HCT116 (cell line): ENCODE measurements at regions not wholly inside any gene's neighbourhood (a gene's known extent, or its start where the extent isn't known, plus 50 kb on each side); places are given as distances from the start of the nearest gene placed in this dataset.

Experiments used
- ATAC-seq: fragments of 200-7000 bp; cut with Tn5 transposase; 2 replicates; pipeline ENCODE4 v1.9.1; 2020; ENCODE audit warnings: mild to moderate bottlenecking, moderate library complexity
- BruUV-seq: library from RNA; stranded (reverse); fragments of 400-500 nt; replicated peaks from 2 replicates; lab custom pipeline; 2021; lab: Mats Ljungman, UMichigan
- CTCF ChIA-PET: fragments of 300-600 bp; sonication (Branson Sonifier 250); formaldehyde crosslinking; loops from one replicate; lab custom pipeline; 2021; ENCODE audit warnings: antibody characterized with exemption; lab: Charles Lee
- POLR2A ChIA-PET: fragments of 300-600, 350-600 bp; sonication (Branson Sonifier 250); formaldehyde crosslinking; loops from one replicate; lab custom pipeline; 2021; ENCODE audit warnings: antibody characterized with exemption; lab: Charles Lee
- RAD21 ChIA-PET, 2 experiments: fragments of 300-600 bp; sonication (Branson Sonifier 250); formaldehyde crosslinking; loops; one replicate each; lab custom pipeline; 2023; ENCODE audit warnings: low total read pairs in 2 of 2; ENCODE audit not compliant: uncharacterized antibody in 2 of 2, unreplicated experiment in 2 of 2, low non-redundant PET in 1 of 2; lab: Charles Lee
- DNase-seq: peaks from one replicate; pipeline ENCODE4 v3.0.0-alpha.2; 2010; ENCODE audit warnings: low read depth, low spot score
- H2AFZ ChIP-seq: fragments of 200-600 bp; shearing (Covaris generic), sonication (generic); 2 replicates; pipeline ENCODE4 v1.6.1; 2017; ENCODE audit warnings: low read depth, mixed run types, mixed read lengths, antibody characterized with exemption, low read length; ENCODE audit not compliant: poor library complexity, severe bottlenecking
- H3K27ac ChIP-seq: 2 replicates; pipeline ENCODE4 v1.5.1; 2012; ENCODE audit warnings: low read depth, low read length
- H3K27me3 ChIP-seq: fragments of 200-600 bp; sonication (generic); 2 replicates; pipeline ENCODE4 v1.6.1; 2016; ENCODE audit warnings: mixed run types, low read length, mixed read lengths; ENCODE audit not compliant: insufficient read depth
- H3K36me3 ChIP-seq, 2 experiments: fragments of 200-500 bp in 1 of 2; fragments of 200-600 bp in 1 of 2; sonication (Bioruptor generic) in 1 of 2; sonication (generic) in 1 of 2; 2 replicates each; pipeline versions ENCODE4 v1.5.1 to v1.6.1; 2014 to 2016; ENCODE audit warnings: low read length in 2 of 2, inconsistent platforms in 1 of 2, mixed read lengths in 1 of 2, mixed run types in 1 of 2; ENCODE audit not compliant: insufficient read depth in 2 of 2, control insufficient read depth in 1 of 2
- H3K4me1 ChIP-seq, 2 experiments: fragments of 200-600 bp in 1 of 2; sonication (generic) in 1 of 2; 2 replicates each; pipeline versions ENCODE4 v1.5.1 to v1.6.1; 2012 to 2017; ENCODE audit warnings: low read length in 2 of 2, inconsistent platforms in 1 of 2, mild to moderate bottlenecking in 1 of 2, mixed read lengths in 1 of 2, mixed run types in 1 of 2, moderate library complexity in 1 of 2; ENCODE audit not compliant: insufficient read depth in 2 of 2, control insufficient read depth in 1 of 2
- H3K4me2 ChIP-seq: fragments of 200-600 bp; sonication (generic); 2 replicates; pipeline ENCODE4 v1.6.1; 2017; ENCODE audit warnings: mixed run types, low read length, mixed read lengths
- H3K4me3 ChIP-seq, 2 experiments: fragments of 200-600 bp in 1 of 2; sonication (generic) in 1 of 2; replicated peaks in 1 of 2; 2 replicates each; pipeline ENCODE4 v1.5.1; 2011 to 2016; ENCODE audit warnings: low read length in 2 of 2, control low read depth in 1 of 2, low read depth in 1 of 2, mild to moderate bottlenecking in 1 of 2, mixed read lengths in 1 of 2, mixed run types in 1 of 2
- H3K79me2 ChIP-seq: fragments of 200-600 bp; sonication (generic); 2 replicates; pipeline ENCODE4 v1.6.1; 2017; ENCODE audit warnings: mild to moderate bottlenecking, mixed run types, low read length, moderate library complexity, mixed read lengths; ENCODE audit not compliant: insufficient read depth
- H3K9ac ChIP-seq: fragments of 200-600 bp; sonication (generic); 2 replicates; pipeline ENCODE4 v1.6.1; 2016; ENCODE audit warnings: low read length, mixed read lengths
- H3K9me2 ChIP-seq: fragments of 200-600 bp; sonication (generic), shearing (Covaris generic); 2 replicates; pipeline ENCODE4 v1.6.1; 2017; ENCODE audit warnings: mixed run types, mild to moderate bottlenecking, moderate library complexity; ENCODE audit not compliant: insufficient read depth
- H3K9me3 ChIP-seq, 2 experiments: fragments of 200-500 bp in 1 of 2; fragments of 200-600 bp in 1 of 2; sonication (Bioruptor generic) in 1 of 2; sonication (generic) in 1 of 2; 2 replicates each; pipeline ENCODE4 v1.6.1; 2014 to 2017; ENCODE audit warnings: low read length in 2 of 2, mixed read lengths in 2 of 2, inconsistent platforms in 1 of 2, low read depth in 1 of 2, mild to moderate bottlenecking in 1 of 2, mixed run types in 1 of 2, moderate library complexity in 1 of 2; ENCODE audit not compliant: control insufficient read depth in 1 of 2, insufficient read depth in 1 of 2
- H4K20me1 ChIP-seq: fragments of 200-600 bp; sonication (generic), shearing (Covaris generic); 2 replicates; pipeline ENCODE4 v1.6.1; 2017; ENCODE audit warnings: mixed run types, mild to moderate bottlenecking, moderate library complexity; ENCODE audit not compliant: insufficient read depth
- ATF3 ChIP-seq: IDR thresholded peaks from 2 replicates; pipeline ENCODE4 v1.6.1; 2012
- CBX3 ChIP-seq: IDR thresholded peaks from 2 replicates; pipeline ENCODE4 v1.6.1; 2012; ENCODE audit warnings: low read depth
- CEBPB ChIP-seq: IDR thresholded peaks from 2 replicates; pipeline ENCODE4 v1.6.1; 2012; ENCODE audit warnings: low read depth
- EGR1 ChIP-seq: IDR thresholded peaks from 2 replicates; pipeline ENCODE4 v1.6.1; 2012; ENCODE audit warnings: low read depth
- ELF1 ChIP-seq: IDR thresholded peaks from 2 replicates; pipeline ENCODE4 v1.6.1; 2012; ENCODE audit warnings: low read depth, borderline replicate concordance
- EZH2 ChIP-seq: fragments of 200-600 bp; sonication (generic); IDR thresholded peaks from 2 replicates; pipeline ENCODE4 v1.6.1; 2017; ENCODE audit warnings: antibody characterized with exemption, mixed run types
- FOSL1 ChIP-seq: IDR thresholded peaks from 2 replicates; pipeline ENCODE4 v1.6.1; 2012; ENCODE audit warnings: low read depth
- MAX ChIP-seq: IDR thresholded peaks from 2 replicates; pipeline ENCODE4 v1.6.1; 2012
- POLR2A ChIP-seq: IDR thresholded peaks from 2 replicates; pipeline ENCODE4 v1.7.0; 2011; ENCODE audit warnings: borderline replicate concordance; ENCODE audit not compliant: insufficient read depth, insufficient read length; ENCODE audit errors: extremely low read depth
- POLR2AphosphoS5 ChIP-seq: IDR thresholded peaks from 2 replicates; pipeline ENCODE4 v1.6.1; 2011; ENCODE audit warnings: mild to moderate bottlenecking, low read depth, low read length, moderate library complexity
- RAD21 ChIP-seq: IDR thresholded peaks from 2 replicates; pipeline ENCODE4 v1.6.1; 2012; ENCODE audit warnings: low read depth, mild to moderate bottlenecking
- REST ChIP-seq: IDR thresholded peaks from 2 replicates; pipeline ENCODE4 v1.6.1; 2012; ENCODE audit warnings: low read depth
- SP1 ChIP-seq: IDR thresholded peaks from 2 replicates; pipeline ENCODE4 v1.6.1; 2012; ENCODE audit warnings: low read depth
- SRF ChIP-seq: IDR thresholded peaks from 2 replicates; pipeline ENCODE4 v1.6.1; 2012; ENCODE audit warnings: low read depth
- TCF7L2 ChIP-seq: IDR thresholded peaks from 2 replicates; pipeline ENCODE4 v1.7.0; 2011; ENCODE audit warnings: borderline replicate concordance, inconsistent platforms; ENCODE audit not compliant: insufficient read depth, insufficient read length; ENCODE audit errors: extremely low read depth
- YY1 ChIP-seq: IDR thresholded peaks from 2 replicates; pipeline ENCODE4 v1.6.1; 2011; ENCODE audit warnings: low read length, low read depth, moderate library complexity, mild to moderate bottlenecking; ENCODE audit not compliant: insufficient replicate concordance; ENCODE audit errors: extremely low read depth
- ZFX ChIP-seq: fragments of 450-650 bp; IDR thresholded peaks from 2 replicates; pipeline ENCODE4 v1.6.1; 2017
- intact Hi-C: fragments of 100-400 bp; cut with micrococcal nuclease; formaldehyde crosslinking; loops from 2 replicates; pipeline ENCODE4 v1.10.0; 2022

- no peak overlapping the region for H3K27ac ChIP-seq
- no peak overlapping the region for H3K4me2 ChIP-seq
- no peaks in the 10 kb centered on the region for H3K27me3 ChIP-seq
- no peak overlapping the region for H2AFZ ChIP-seq
- no peaks in the 10 kb centered on the region for H3K36me3 ChIP-seq
- H3K9me3 ChIP-seq: peaks cover 7 to 26% of the 10 kb centered on the region in 2 experiments; a peak in 2 of 4 replicates
- POLR2A ChIA-PET: no interaction called here
- no TSS peak for BruUV-seq
- CTCF ChIA-PET: no interaction called here
- DNase-seq (no peak), ATAC-seq (no peak)
- no peaks in the 10 kb centered on the region for H4K20me1 ChIP-seq
- no peak for TF ChIP-seq ATF3
- no peak for TF ChIP-seq ELF1
- TF ChIP-seq SP1: no peak
- TF ChIP-seq MAX: no peak
- TF ChIP-seq SRF: no peak
- RAD21 ChIA-PET: no interaction called here
- no peak overlapping the region for H3K9ac ChIP-seq
- H3K4me1 ChIP-seq: no peaks in the 10 kb centered on the region
- no peak overlapping the region for H3K4me3 ChIP-seq
- H3K9me2 ChIP-seq: no peaks in the 10 kb centered on the region
- intact Hi-C loops: no loop called here
- no peaks in the 10 kb centered on the region for H3K79me2 ChIP-seq
These were observed 1093.4 kb downstream of the ADGRL3 start for GRCh38 chr4:62293551-62293950.

GRCh38 chr4:62292911-62293310 is 1092.8 kb downstream of the ADGRL3 start:
- RAD21 ChIA-PET: no interaction called here
- ATAC-seq (no peak), DNase-seq (no peak)
- Histone ChIP-seq H3K9me2 (no peaks in the 10 kb centered on the region), H3K79me2 (no peaks in the 10 kb centered on the region), H4K20me1 (no peaks in the 10 kb centered on the region), H2AFZ (no peak overlapping the region), H3K4me3 (no peak overlapping the region), H3K9ac (no peak overlapping the region), H3K9me3 (peaks cover 7 to 26% of the 10 kb centered on the region in 2 experiments; a peak in 2 of 4 replicates), H3K36me3 (no peaks in the 10 kb centered on the region), H3K4me2 (no peak overlapping the region), H3K4me1 (no peaks in the 10 kb centered on the region), H3K27ac (no peak overlapping the region), H3K27me3 (no peaks in the 10 kb centered on the region)
- CTCF ChIA-PET: no interaction called here
- POLR2A ChIA-PET: no interaction called here
- intact Hi-C loops: no loop called here
- BruUV-seq: no TSS peak
- no peak for TF ChIP-seq RAD21
- no peak for TF ChIP-seq EZH2
- TF ChIP-seq REST: no peak
- TF ChIP-seq SRF: no peak
- no peak for TF ChIP-seq EGR1
- no peak for TF ChIP-seq CEBPB
- TF ChIP-seq CBX3: no peak
- TF ChIP-seq YY1: no peak
- no peak for TF ChIP-seq SP1
- no peak for TF ChIP-seq ATF3
- TF ChIP-seq POLR2A: no peak
- no peak for TF ChIP-seq FOSL1
- no peak for TF ChIP-seq POLR2AphosphoS5
- TF ChIP-seq ZFX: no peak
- no peak for TF ChIP-seq TCF7L2
